Lower lobe of right lung (tissue), 2 donors: ENCODE measurements at regions not wholly inside any gene's neighbourhood (a gene's known extent, or its start where the extent isn't known, plus 50 kb on each side); places are given as distances from the start of the nearest gene placed in this dataset.

Experiments
- ATAC-seq, 2 donors: fragments of 200-7000 bp; cut with Tn5 transposase; one replicate each; pipeline ENCODE4 v1.9.1; 2020 to 2022; ENCODE audit warnings: mild to moderate bottlenecking in 2 of 2, moderate library complexity in 2 of 2
- DNase-seq: peaks from one replicate; pipeline ENCODE4 v3.0.0-alpha.2; 2020
- H3K27ac ChIP-seq: fragments of 200-600 bp; one replicate; pipeline ENCODE4 v1.8.0; 2022
- H3K27me3 ChIP-seq: fragments of 200-600 bp; one replicate; pipeline ENCODE4 v1.8.0; 2022; ENCODE audit warnings: low read depth
- H3K36me3 ChIP-seq: fragments of 200-600 bp; one replicate; pipeline ENCODE4 v1.8.0; 2022; ENCODE audit warnings: mild to moderate bottlenecking
- H3K4me1 ChIP-seq: fragments of 200-600 bp; one replicate; pipeline ENCODE4 v1.8.0; 2022
- H3K4me3 ChIP-seq: fragments of 200-600 bp; one replicate; pipeline ENCODE4 v1.8.0; 2022; ENCODE audit warnings: mild to moderate bottlenecking
- H3K9me3 ChIP-seq: fragments of 200-600 bp; one replicate; pipeline ENCODE4 v1.8.0; 2022
- CTCF ChIP-seq: fragments of 200-600 bp; IDR thresholded peaks from one replicate; pipeline ENCODE4 v1.8.0; 2022; ENCODE audit warnings: antibody characterized with exemption, mild to moderate bottlenecking
- intact Hi-C: fragments of 100-400 bp; cut with DNase I; formaldehyde crosslinking; loops from one replicate; pipeline ENCODE4 v1.11.0; 2022
- donor health status: DM: no; HTN: yes; CAD: no; lungs with severe emphysema.

GRCh38 chr5:164351245-164351834 is 845.9 kb downstream of the MAT2B start:
- no peaks in the 10 kb centered on the region for H3K36me3 ChIP-seq
- no peaks in the 10 kb centered on the region for H3K9me3 ChIP-seq
- no peak for DNase-seq
- intact Hi-C loops = no loop called here
- no peak for ATAC-seq
- H3K4me1 ChIP-seq = no peaks in the 10 kb centered on the region
- H3K27ac ChIP-seq = no peak overlapping the region
- H3K4me3 ChIP-seq = no peak overlapping the region
- TF ChIP-seq CTCF = no peak
- no peaks in the 10 kb centered on the region for H3K27me3 ChIP-seq

- intact Hi-C loops = no loop called here
- DNase-seq = no peak
- Histone ChIP-seq H3K9me3 (no peaks in the 10 kb centered on the region), H3K4me1 (no peaks in the 10 kb centered on the region), H3K27me3 (no peaks in the 10 kb centered on the region), H3K36me3 (no peaks in the 10 kb centered on the region), H3K4me3 (no peak overlapping the region), H3K27ac (no peak overlapping the region)
- ATAC-seq = no peak
- no peak for TF ChIP-seq CTCF
Measured at GRCh38 chr5:164352695-164353094, 847.3 kb downstream of the MAT2B start.

- no peaks in the 10 kb centered on the region for H3K36me3 ChIP-seq
- H3K9me3 ChIP-seq = no peaks in the 10 kb centered on the region
- DNase-seq (no peak), ATAC-seq (no peak)
- H3K27ac ChIP-seq = no peak overlapping the region
- intact Hi-C loops = no loop called here
- no peak for TF ChIP-seq CTCF
- no peak overlapping the region for H3K4me3 ChIP-seq
- H3K4me1 ChIP-seq = no peaks in the 10 kb centered on the region
- no peaks in the 10 kb centered on the region for H3K27me3 ChIP-seq
Measured at GRCh38 chr5:164353155-164353554, 847.7 kb downstream of the MAT2B start.

GRCh38 chr5:164354139-164354751 is 848.8 kb downstream of the MAT2B start:
- Histone ChIP-seq H3K36me3 (no peaks in the 10 kb centered on the region), H3K4me1 (no peaks in the 10 kb centered on the region), H3K4me3 (no peak overlapping the region), H3K9me3 (no peaks in the 10 kb centered on the region), H3K27ac (no peak overlapping the region), H3K27me3 (no peaks in the 10 kb centered on the region)
- no peak for TF ChIP-seq CTCF
- ATAC-seq (no peak), DNase-seq (no peak)
- intact Hi-C loops = no loop called here

- Histone ChIP-seq H3K4me1 (no peaks in the 10 kb centered on the region), H3K27me3 (no peaks in the 10 kb centered on the region), H3K4me3 (no peak overlapping the region), H3K9me3 (no peaks in the 10 kb centered on the region), H3K36me3 (no peaks in the 10 kb centered on the region), H3K27ac (no peak overlapping the region)
- intact Hi-C loops = no loop called here
- DNase-seq (no peak), ATAC-seq (no peak)
- TF ChIP-seq CTCF = no peak
Measured at GRCh38 chr5:164355267-164355830, 849.9 kb downstream of the MAT2B start.
